ENCODE measurements at regions not wholly inside any gene's neighbourhood (a gene's known extent, or its start where the extent isn't known, plus 50 kb on each side); places are given as distances from the start of the nearest gene placed in this dataset.
"Not testable (repeated sequence)": the region's sequence is repeated elsewhere in the genome, so short reads cannot be mapped to it uniquely, and the experiment has no call there.

GRCh38 chr3:177837951-177838655 lies 640.8 kb upstream of the TBL1XR1 start:
- POLR2A ChIA-PET: no interaction called here
- no peaks in the 10 kb centered on the region for H3K27me3 Mint-ChIP-seq
- no peak overlapping the region for H3K4me3 Mint-ChIP-seq
- no peaks in the 10 kb centered on the region for H3K36me3 Mint-ChIP-seq
- peaks cover 0 to 6% (median 3%) of the 10 kb centered on the region in 4 donors for H3K4me1 Mint-ChIP-seq
- DNase-seq (no peak), ATAC-seq (no peak)
- H3K27ac Mint-ChIP-seq: peak overlapping the region in 1 of 10 donors; percentile 3
- H3K9me3 Mint-ChIP-seq: no peaks in the 10 kb centered on the region

GRCh38 chr3:177838766-177839350 lies 641.6 kb upstream of the TBL1XR1 start:
- Mint-ChIP-seq H3K27me3 (no peaks in the 10 kb centered on the region), H3K4me1 (no peaks in the 10 kb centered on the region), H3K27ac (no peak overlapping the region), H3K4me3 (no peak overlapping the region), H3K36me3 (no peaks in the 10 kb centered on the region), H3K9me3 (no peaks in the 10 kb centered on the region)
- DNase-seq (no peak), ATAC-seq (no peak)
- POLR2A ChIA-PET: no interaction called here

DNA sequence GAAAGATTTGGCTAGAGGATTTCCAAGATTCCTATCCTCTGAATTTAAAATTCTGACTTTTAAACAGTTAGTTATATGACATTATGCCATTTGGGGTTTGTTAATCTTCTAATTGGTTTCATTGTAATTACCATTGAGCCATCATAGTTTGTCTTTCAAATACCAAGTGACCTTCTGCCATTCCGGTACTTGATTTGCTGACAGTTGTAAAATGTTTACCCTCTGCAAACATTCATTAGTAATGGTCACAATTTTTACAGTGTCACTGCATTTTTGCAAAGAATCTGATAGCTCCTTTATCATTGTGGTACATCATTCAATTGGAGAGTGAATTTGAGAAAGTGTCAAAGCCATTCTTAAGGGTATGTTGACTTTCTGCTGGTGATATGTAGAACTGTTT lies 645.0 kb upstream of the TBL1XR1 start:
- Mint-ChIP-seq H3K9me3 (no peaks in the 10 kb centered on the region), H3K4me3 (no peak overlapping the region), H3K4me1 (peaks cover 0 to 1% (median 0%) of the 10 kb centered on the region in 4 donors), H3K27me3 (no peaks in the 10 kb centered on the region), H3K36me3 (no peaks in the 10 kb centered on the region), H3K27ac (no peak overlapping the region)
- POLR2A ChIA-PET: no interaction called here
- no peak for DNase-seq
- ATAC-seq: no peak

- Mint-ChIP-seq H3K27ac (no peak overlapping the region), H3K36me3 (no peaks in the 10 kb centered on the region), H3K4me3 (no peak overlapping the region), H3K4me1 (peaks cover 0 to 1% (median 0%) of the 10 kb centered on the region in 4 donors), H3K27me3 (no peaks in the 10 kb centered on the region), H3K9me3 (no peaks in the 10 kb centered on the region)
- no peak for ATAC-seq
- no peak for DNase-seq
- POLR2A ChIA-PET: no interaction called here
Observed at GRCh38 chr3:177842743-177843734, 645.8 kb upstream of the TBL1XR1 start.

DNA sequence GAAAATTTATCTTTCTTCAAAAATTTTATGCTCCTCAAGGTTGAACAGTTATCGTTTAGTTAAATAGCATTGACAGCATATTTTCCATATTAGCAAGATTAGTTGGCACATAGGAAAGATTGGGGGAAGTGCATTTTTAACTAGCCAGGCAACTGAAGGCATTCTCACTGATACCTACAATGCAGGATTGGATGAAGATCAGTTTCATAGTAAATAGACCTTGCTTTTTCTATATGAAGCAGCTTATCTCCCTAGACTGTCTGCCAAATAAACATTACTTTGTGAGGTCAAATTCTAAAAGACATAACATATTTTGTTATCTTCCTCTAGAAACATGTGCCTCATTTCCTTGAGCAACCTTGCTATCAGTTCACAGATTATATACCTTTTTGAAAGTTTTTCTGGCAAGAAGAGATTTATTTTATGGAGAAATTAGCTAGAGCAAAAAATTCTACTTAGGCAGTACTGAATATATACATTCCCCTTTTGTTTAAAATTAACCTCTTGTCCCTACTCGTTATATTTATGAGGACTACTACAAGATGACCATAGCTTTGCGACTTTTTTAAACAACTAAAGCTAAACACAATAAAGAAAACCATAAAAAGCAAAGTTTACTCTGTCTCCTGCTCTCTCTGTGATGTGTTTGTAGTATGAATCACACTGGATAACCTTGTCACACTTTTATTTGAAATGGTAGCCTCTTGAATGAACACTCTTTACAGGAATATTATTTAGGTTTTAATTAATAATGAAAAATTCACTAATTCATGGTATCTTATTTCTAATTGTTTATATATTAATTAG lies 654.9 kb upstream of the TBL1XR1 start:
- no peak for DNase-seq
- Mint-ChIP-seq H3K4me1 (peaks cover 0 to 2% (median 0%) of the 10 kb centered on the region in 4 donors), H3K36me3 (peaks cover 0 to 3% (median 0%) of the 10 kb centered on the region in 3 donors), H3K27ac (no peak overlapping the region), H3K9me3 (peaks cover 0 to 3% (median 0%) of the 10 kb centered on the region in 9 donors), H3K27me3 (no peaks in the 10 kb centered on the region), H3K4me3 (no peak overlapping the region)
- POLR2A ChIA-PET: no interaction called here
- no peak for ATAC-seq

GRCh38 chr3:177855021-177855420 lies 657.7 kb upstream of the TBL1XR1 start:
- Mint-ChIP-seq H3K27ac (no peak overlapping the region), H3K4me3 (no peak overlapping the region), H3K4me1 (peaks cover 0 to 2% (median 0%) of the 10 kb centered on the region in 4 donors), H3K36me3 (peaks cover 0 to 15% (median 9%) of the 10 kb centered on the region in 3 donors), H3K27me3 (no peaks in the 10 kb centered on the region), H3K9me3 (peaks cover 0 to 25% (median 11%) of the 10 kb centered on the region in 9 donors)
- ATAC-seq (no peak), DNase-seq (no peak)
- POLR2A ChIA-PET: no interaction called here

DNA sequence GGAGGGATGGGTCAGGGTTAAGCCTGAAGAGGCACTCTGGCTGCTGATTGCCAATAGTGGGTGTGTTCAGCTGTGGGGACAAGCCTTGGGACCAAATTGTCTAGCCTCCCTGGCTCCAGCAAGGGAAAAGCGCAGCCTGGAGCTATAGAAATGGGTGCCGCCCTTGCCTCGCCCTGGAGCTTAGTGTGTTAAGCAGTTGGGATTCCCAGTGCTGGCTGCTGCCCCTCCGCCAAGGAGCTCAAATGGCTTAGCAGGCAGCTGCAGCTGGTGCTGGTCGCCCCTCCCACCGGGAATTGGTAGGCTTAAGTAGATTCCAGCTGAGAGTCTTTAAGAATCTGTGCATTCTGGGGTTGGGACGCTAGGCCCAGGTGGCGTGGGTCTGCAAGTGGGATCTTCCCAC lies 662.9 kb upstream of the TBL1XR1 start:
- H3K27ac Mint-ChIP-seq: no peak overlapping the region
- no peak for DNase-seq
- no peak for ATAC-seq
- no peak overlapping the region for H3K4me3 Mint-ChIP-seq
- peaks cover 0 to 2% (median 0%) of the 10 kb centered on the region in 5 donors for H3K27me3 Mint-ChIP-seq
- H3K9me3 Mint-ChIP-seq: peaks cover 6 to 45% (median 31%) of the 10 kb centered on the region in 9 donors
- POLR2A ChIA-PET: no interaction called here
- H3K36me3 Mint-ChIP-seq: peaks cover 0 to 37% (median 18%) of the 10 kb centered on the region in 3 donors
- peaks cover 0 to 2% (median 0%) of the 10 kb centered on the region in 4 donors for H3K4me1 Mint-ChIP-seq

DNA sequence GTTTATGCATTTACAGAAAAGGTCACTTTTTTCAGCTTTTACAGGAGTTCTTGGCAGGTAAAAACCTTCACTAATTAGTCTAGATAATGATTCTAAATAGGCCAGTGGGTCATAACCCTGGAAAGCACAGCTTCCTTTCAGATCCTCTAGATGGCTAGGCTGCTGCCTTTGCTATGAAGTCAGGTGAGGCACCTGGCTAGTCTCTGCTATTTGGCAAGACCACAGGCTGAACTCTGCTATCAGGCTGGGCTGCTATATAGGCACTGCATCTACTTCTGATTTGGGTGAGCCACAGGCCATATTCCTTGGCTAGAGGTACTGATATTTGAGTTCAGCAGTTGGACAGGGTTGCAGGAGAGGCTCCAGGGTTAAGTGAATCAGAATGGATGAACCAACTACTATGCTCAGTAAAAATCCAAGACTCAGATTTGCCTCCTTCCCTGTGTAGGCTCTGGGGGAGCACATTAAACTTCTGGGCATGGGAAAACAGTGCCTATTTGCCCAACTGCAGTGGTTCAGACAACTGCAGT lies 665.7 kb upstream of the TBL1XR1 start:
- Mint-ChIP-seq H3K4me3 (no peak overlapping the region), H3K36me3 (peaks cover 0 to 41% (median 22%) of the 10 kb centered on the region in 3 donors), H3K27ac (no peak overlapping the region), H3K27me3 (peaks cover 0 to 2% (median 0%) of the 10 kb centered on the region in 5 donors), H3K9me3 (peaks cover 13 to 54% (median 41%) of the 10 kb centered on the region in 9 donors), H3K4me1 (peaks cover 0 to 2% (median 0%) of the 10 kb centered on the region in 4 donors)
- ATAC-seq (no peak), DNase-seq (no peak)
- POLR2A ChIA-PET: no interaction called here

- ATAC-seq, H3K27ac Mint-ChIP-seq, DNase-seq, POLR2A ChIA-PET, H3K27me3 Mint-ChIP-seq: not testable (repeated sequence)
- peaks cover 0 to 17% (median 16%) of the 10 kb centered on the region in 3 donors for H3K36me3 Mint-ChIP-seq
- H3K4me3 Mint-ChIP-seq: peak overlapping the region in 1 of 10 donors; percentile 8
- H3K9me3 Mint-ChIP-seq: peaks cover 5 to 44% (median 38%) of the 10 kb centered on the region in 9 donors
- peaks cover 8 to 13% (median 11%) of the 10 kb centered on the region in 4 donors for H3K4me1 Mint-ChIP-seq
Observed at GRCh38 chr3:177871267-177871666, 665.0 kb upstream of the KCNMB2 start.

- POLR2A ChIA-PET: no interaction called here
- no peak for ATAC-seq
- no peak overlapping the region for H3K4me3 Mint-ChIP-seq
- no peaks in the 10 kb centered on the region for H3K27me3 Mint-ChIP-seq
- H3K27ac Mint-ChIP-seq: no peak overlapping the region
- H3K4me1 Mint-ChIP-seq: peaks cover 8 to 17% (median 11%) of the 10 kb centered on the region in 4 donors
- no peak for DNase-seq
- H3K36me3 Mint-ChIP-seq: no peaks in the 10 kb centered on the region
- peaks cover 0 to 2% (median 0%) of the 10 kb centered on the region in 9 donors for H3K9me3 Mint-ChIP-seq
Observed at GRCh38 chr3:177878192-177878591, 658.0 kb upstream of the KCNMB2 start.

- Mint-ChIP-seq H3K4me1 (peaks cover 9 to 20% (median 13%) of the 10 kb centered on the region in 4 donors), H3K27me3 (no peaks in the 10 kb centered on the region), H3K9me3 (peaks cover 0 to 2% (median 0%) of the 10 kb centered on the region in 9 donors), H3K36me3 (no peaks in the 10 kb centered on the region), H3K4me3 (no peak overlapping the region), H3K27ac (no peak overlapping the region)
- POLR2A ChIA-PET: no interaction called here
- ATAC-seq (no peak), DNase-seq (no peak)
Observed at GRCh38 chr3:177878957-177879356, 657.3 kb upstream of the KCNMB2 start.

DNA sequence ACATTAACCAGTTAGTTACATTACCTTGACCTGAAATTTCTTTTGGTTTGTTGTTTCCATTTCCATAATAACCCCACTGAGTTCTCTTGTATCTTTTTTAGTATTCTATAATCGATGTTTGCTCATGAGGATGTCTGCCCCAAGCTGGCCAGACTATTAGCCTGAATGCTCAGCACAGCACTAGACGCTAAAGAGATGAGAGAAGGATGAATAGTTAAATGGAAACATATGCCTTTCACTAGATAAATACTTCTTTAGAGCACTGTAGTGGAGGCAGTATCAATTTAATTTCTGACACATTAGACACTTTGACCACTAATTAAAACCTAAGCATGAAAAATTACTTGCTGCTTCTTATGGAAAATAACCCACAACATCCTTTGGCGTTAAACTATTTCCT lies 654.9 kb upstream of the KCNMB2 start:
- Mint-ChIP-seq H3K4me1 (peaks cover 0 to 7% (median 5%) of the 10 kb centered on the region in 4 donors), H3K36me3 (no peaks in the 10 kb centered on the region), H3K9me3 (peaks cover 0 to 2% (median 0%) of the 10 kb centered on the region in 9 donors), H3K27me3 (no peaks in the 10 kb centered on the region), H3K27ac (no peak overlapping the region), H3K4me3 (no peak overlapping the region)
- no peak for DNase-seq
- no peak for ATAC-seq
- POLR2A ChIA-PET: no interaction called here
